Activated CD4-positive, alpha-beta T cell treated with anti-CD3 and anti-CD28 coated beads, Interleukin-2, amount 50 U/mL, for 16 hours (primary cell): ENCODE measurements at regions not wholly inside any gene's neighbourhood (a gene's known extent, or its start where the extent isn't known, plus 50 kb on each side); places are given as distances from the start of the nearest gene placed in this dataset.
A peak's percentile ranks its signal among the peaks of the same experiment; 100 is the strongest.

ENCODE experiments used
- DNase-seq: peaks from one replicate; pipeline ENCODE4 v3.0.0-alpha.2; 2020

DNA sequence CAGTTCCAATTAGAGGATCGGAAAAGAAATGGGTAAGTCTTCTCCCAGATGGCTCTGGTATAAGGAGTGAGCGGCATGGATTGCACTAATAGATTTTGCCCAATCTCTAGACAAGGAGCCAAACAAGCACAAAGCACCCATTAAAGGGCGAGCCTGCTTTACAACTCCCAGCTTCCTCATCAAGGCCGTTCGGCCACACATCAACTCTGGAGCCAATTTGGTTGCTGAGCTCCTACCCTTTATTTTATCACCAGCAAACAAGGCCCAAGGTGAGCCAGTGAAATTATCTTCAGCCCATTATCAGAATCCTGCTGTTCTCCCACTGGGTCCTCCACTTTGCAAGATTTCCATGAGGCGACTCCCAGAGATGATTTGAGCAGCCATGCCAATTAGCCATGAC lies 292.2 kb upstream of the NPVF start:
- no peak for DNase-seq

- DNase-seq: no peak
Observed at GRCh38 chr7:25521236-25521635, 292.9 kb upstream of the NPVF start.

- peak; percentile 3 for DNase-seq
Observed at GRCh38 chr7:25522727-25523126, 294.4 kb upstream of the NPVF start.

- no peak for DNase-seq
Observed at GRCh38 chr7:25527665-25528170, 299.4 kb upstream of the NPVF start.

- DNase-seq: no peak
Observed at GRCh38 chr7:25529320-25529719, 301.0 kb upstream of the NPVF start.

- no peak for DNase-seq
Observed at GRCh38 chr7:25536851-25537250, 308.6 kb upstream of the NPVF start.

GRCh38 chr7:25537662-25538375 lies 309.5 kb upstream of the NPVF start:
- no peak for DNase-seq

GRCh38 chr7:25541094-25541821 lies 313.0 kb upstream of the NPVF start:
- DNase-seq: no peak

DNA sequence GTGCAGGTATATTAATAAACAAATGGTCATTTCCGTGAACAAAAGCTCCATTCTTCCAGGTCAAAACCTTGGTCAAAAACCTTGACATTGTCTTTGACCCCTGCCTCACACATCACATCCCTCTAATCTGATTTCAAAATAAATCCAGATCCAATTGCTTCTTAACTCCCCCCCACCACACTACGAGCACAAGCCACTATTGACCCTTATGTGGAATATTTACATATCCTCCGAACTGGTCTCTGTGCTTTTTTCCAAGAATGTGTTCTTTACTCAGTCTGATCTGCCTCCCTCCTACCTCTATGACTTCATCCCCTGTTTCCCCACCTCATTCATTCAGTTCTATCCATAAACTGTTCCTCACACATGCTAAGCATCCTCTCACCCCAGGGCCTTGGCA lies 313.6 kb upstream of the NPVF start:
- no peak for DNase-seq

- DNase-seq: no peak
Observed at GRCh38 chr7:25543210-25543609, 314.9 kb upstream of the NPVF start.

DNA sequence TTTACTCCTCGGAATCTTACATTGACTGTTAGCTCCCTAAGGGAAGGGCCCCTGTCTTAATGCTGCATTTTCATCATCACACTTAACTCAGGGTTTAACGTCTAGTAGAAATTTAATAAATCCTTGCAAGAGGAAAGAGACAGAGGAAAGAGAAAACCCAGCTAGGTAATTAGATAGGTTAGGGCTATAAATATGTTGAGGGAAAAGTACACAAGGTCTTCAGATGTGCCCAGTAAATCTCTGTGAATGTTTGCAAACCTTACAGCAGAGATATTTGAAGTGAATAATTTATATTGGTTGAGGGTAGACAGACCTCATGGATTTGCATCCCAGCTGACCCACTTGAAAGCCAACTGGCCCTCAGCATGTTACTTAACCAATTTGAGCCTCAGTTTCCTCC lies 315.5 kb upstream of the NPVF start:
- DNase-seq: no peak

DNA sequence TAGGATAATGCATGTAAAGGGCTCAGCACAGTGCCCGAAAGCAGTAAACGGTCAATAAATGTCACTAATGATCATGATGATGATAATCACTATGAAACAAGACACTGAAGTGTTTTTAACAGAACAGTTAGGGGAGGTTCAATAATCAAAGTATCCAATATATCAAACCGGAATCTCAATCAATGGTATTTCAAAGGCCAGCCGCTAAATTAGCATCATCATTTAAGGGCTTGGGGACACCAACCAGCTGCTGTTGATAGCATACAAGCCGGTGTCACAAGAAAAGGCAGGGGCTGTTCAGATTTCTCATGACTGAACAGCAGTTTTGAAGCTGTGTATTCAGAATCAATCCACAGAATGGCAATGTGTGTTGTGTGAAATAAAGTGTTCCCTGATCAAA lies 316.0 kb upstream of the NPVF start:
- DNase-seq: no peak

DNA sequence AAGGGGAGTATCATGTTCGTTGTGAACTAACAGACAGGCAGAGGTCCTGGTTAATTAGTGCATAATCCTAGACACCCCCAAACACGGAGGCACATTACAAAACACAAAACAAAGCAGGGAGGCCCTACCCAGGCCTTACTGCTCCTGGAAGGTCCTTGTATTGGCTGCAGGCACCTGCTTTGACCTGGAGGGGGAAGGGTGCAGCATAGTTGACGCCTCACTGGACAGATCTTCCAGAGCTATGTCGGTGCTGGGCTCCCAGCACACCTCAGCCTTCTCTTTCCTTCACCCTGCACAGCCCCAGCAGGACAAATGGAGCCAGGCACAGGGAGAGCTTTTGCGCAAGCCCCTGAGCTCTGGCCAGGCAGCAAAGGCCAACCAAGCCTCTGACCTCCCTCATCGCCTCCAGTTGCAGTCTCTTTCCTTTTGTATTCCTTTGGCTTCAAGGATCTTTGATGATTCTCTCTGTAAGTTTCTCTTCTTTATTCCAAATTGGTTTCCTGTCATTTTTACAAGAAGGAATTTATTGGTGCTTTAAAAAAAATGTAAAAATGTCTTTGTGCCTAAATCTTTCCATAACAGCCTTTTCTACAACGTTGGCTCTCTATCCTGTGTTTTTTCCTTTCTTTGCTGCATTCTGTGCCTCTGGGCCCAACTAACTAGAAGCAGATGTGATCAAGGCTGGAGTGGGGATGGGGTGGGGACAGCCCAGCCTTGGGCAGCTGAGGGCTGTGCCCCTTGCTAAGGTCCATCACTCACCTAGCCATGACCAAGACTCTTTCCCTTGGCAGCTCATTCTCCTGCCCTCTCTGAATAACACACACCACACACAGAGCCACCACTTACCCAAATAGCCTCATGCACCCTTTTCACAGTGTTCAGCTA lies 317.1 kb upstream of the NPVF start:
- no peak for DNase-seq

GRCh38 chr7:25546306-25546705 lies 318.0 kb upstream of the NPVF start:
- DNase-seq: no peak

DNA sequence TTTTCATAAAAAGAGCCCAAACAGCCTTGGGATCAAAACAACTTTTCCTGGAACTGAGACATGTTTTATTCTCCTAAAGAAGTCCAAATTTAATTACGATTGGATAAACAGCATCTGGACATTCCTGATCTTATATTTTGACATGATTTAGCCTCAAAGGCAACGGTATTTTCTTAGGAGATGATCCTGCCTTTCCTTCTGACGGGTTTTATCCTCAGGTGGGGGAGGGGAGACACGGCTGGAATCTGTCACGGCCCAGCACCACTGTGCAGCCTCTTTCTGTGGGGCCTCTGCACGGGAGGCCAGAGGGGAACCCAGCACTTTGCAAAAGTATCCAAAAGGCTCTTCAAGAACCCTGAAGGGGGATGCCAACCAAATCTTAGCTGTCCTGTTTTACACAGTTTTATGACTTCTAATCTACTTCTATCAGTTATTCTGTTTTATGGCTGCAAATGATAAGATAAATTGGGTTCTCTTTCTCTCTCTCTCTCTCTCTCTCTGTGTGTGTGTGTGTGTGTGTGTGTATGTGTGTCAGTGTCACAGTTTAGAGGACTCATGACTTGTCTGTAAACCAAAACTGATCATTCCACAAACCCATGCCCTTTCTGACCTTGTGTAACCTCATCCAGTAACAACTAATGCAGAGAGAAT lies 321.1 kb upstream of the NPVF start:
- no peak for DNase-seq

- no peak for DNase-seq
Observed at GRCh38 chr7:25550149-25550548, 321.9 kb upstream of the NPVF start.

- no peak for DNase-seq
Observed at GRCh38 chr7:25552998-25553397, 324.7 kb upstream of the NPVF start.

- DNase-seq: no peak
Observed at GRCh38 chr7:25553580-25554291, 325.4 kb upstream of the NPVF start.

DNA sequence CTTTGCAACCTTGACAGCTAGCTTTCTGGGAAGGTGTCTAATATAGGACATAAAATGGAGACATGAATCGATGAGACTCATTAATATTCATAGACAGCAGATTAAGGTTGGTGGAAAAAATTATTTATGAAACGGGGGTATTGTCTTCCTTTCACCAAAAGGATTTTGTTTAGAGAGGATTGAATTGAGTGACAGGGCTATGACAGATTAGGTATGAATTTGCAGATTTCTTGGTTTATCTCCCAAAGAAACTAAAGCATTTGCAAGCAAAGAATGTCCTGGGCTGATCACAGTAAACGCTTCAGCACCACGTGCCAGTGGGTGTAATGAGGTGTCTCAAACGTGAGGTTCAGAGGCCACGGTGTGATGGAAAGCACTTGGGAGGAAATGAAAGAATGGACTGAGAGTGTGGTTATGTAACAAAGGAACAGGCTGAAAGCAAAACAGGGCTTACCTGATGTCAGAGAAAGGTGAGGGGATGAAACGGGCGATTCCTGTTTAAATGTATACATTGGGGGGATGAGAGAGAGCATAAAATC lies 329.2 kb upstream of the NPVF start:
- no peak for DNase-seq

GRCh38 chr7:25557930-25558329 lies 329.6 kb upstream of the NPVF start:
- no peak for DNase-seq

DNA sequence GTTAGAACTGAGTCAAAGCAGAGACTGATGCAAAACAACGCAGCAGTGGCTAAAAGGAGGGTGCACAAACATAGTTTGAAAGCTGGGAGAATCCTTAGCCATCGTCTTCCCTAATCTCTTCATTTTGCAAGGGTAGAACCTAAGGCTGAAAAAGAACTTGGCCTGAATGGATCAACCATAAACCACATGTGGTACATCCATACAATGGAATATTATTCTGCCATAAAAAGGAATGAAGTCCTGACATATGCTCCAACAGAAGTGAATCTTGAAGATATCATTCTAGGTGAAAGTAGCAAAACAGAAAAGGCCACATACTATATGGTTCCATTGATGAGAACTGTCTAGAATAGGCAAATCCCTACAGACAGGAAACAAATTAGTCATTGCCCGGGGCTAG lies 330.3 kb upstream of the NPVF start:
- DNase-seq: no peak
